ENCODE measurements at regions not wholly inside any gene's neighbourhood (a gene's known extent, or its start where the extent isn't known, plus 50 kb on each side); places are given as distances from the start of the nearest gene placed in this dataset.

DNA sequence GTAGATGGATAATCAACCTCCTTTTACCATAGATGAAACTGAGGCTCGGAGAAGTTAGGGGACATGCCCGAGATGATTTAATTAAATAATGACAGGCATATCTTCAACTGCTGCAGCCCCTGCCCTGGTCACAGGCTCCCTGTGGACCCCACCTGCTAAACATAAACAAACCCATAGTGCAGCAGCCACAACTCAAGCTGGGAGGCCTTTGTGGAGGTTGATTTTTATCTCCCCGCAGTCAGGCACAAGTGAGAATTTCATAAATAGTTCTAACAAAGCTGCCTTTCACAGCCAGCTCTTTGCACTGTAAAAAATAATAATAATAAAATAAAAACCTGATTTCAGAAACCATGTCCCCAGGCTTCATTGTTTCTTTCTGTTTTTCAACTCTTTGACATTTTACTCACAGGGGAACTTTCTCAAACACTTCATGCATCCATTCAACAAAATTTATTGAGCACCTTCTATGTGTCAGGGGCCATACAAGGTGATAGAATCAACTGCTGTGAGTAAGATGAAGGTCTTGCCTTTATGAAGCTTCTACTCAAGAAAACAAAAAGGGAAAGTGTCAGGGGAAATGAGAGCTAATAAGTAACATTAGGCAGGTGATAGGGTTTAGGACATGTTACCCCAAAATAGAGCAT lies 393.6 kb upstream of the PROK2 start:
- Histone ChIP-seq H3K4me2 (no peak overlapping the region), H3F3A (ENCODE audit: insufficient read depth, low read depth) (no peaks in the 10 kb centered on the region), H3K4me1 (replicated peaks; ENCODE audit: insufficient read depth) (no peaks in the 10 kb centered on the region), H3K36me3 (ENCODE audit: low read depth) (no peaks in the 10 kb centered on the region), H3K27ac (no peak overlapping the region), H3K79me2 (ENCODE audit: low read depth) (no peaks in the 10 kb centered on the region), H3K9me3 (ENCODE audit: insufficient read depth, low read depth) (no peaks in the 10 kb centered on the region), H3K27me3 (ENCODE audit: insufficient read depth, low read depth) (peaks cover 52% of the 10 kb centered on the region), H3K9me2 (ENCODE audit: insufficient read depth) (no peaks in the 10 kb centered on the region), H3K4me3 (no peak overlapping the region), H2AFZ (no peak overlapping the region), H4K20me1 (ENCODE audit: insufficient read depth) (no peaks in the 10 kb centered on the region)
- POLR2A ChIA-PET (ENCODE audit: unreplicated experiment) = no interaction called here
- TF ChIP-seq, protein P1, sequence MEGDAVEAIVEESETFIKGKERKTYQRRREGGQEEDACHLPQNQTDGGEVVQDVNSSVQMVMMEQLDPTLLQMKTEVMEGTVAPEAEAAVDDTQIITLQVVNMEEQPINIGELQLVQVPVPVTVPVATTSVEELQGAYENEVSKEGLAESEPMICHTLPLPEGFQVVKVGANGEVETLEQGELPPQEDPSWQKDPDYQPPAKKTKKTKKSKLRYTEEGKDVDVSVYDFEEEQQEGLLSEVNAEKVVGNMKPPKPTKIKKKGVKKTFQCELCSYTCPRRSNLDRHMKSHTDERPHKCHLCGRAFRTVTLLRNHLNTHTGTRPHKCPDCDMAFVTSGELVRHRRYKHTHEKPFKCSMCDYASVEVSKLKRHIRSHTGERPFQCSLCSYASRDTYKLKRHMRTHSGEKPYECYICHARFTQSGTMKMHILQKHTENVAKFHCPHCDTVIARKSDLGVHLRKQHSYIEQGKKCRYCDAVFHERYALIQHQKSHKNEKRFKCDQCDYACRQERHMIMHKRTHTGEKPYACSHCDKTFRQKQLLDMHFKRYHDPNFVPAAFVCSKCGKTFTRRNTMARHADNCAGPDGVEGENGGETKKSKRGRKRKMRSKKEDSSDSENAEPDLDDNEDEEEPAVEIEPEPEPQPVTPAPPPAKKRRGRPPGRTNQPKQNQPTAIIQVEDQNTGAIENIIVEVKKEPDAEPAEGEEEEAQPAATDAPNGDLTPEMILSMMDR (conservative IDR thresholded peaks at IDR 0.05) = no peak
- TF ChIP-seq EZH2 (IDR thresholded peaks at IDR 0.05; ENCODE audit: low read depth) = no peak
- intact Hi-C loops (cut with micrococcal nuclease; ENCODE audit: unreplicated experiment) = no loop called here
- CTCF ChIA-PET = no interaction called here
- DNase-seq = no peak
- BruUV-seq (replicated peaks) = no TSS peak

DNA sequence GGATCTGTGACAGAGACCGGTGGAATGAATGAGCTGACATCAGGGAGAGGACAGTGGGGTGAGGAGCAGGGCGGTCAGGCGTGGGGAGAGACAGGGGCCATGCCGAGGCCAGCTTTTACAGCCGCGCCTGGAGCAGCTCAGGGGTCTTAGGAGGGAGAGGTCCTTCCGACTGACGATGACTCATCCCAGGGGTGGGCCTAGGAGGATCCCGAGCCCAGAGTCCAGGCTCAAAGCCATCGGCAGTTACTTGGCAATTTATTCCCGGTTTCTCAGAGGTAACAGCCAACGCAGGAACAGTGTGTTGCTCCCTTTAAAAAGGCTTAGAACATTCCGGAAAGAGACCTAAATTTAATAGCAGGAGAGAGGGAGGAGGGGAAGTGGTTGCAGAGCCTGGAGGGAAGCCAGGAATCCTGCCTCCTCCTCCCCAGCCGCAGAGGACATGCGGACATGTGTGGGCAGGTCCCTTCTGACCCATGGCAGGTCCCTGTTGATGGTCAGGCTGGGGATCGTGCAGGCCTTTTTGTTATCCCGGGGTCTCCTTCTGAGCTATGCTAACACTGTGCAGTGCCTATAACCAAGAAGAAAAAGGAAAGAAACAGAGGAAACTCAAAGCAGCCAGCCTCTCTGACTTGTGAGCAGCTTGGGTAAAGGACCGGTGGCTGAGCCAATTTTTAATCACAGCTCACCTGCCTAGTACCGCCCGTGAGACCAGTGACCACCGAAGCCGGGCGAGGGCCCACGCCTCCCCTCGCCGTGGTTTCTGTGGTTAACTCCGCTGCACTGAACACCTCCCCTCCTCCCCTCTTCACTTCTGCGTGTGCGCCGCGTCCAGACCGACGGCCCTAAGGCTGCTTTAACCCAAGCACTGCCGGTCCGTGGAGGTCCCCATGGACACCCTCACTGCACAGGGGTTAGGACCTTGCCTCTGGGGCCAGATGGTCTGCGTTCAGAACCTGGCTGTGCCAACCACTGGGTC lies 392.4 kb upstream of the PROK2 start:
- no peaks in the 10 kb centered on the region for H4K20me1 ChIP-seq (ENCODE audit: insufficient read depth)
- no peaks in the 10 kb centered on the region for H3K36me3 ChIP-seq (ENCODE audit: low read depth)
- no peaks in the 10 kb centered on the region for H3F3A ChIP-seq (ENCODE audit: insufficient read depth, low read depth)
- H3K79me2 ChIP-seq (ENCODE audit: low read depth) = no peaks in the 10 kb centered on the region
- CTCF ChIA-PET = no interaction called here
- H3K4me3 ChIP-seq = no peak overlapping the region
- BruUV-seq (replicated peaks) = no TSS peak
- TF ChIP-seq, protein P1 (conservative IDR thresholded peaks at IDR 0.05) = no peak
- TF ChIP-seq EZH2 (IDR thresholded peaks at IDR 0.05; ENCODE audit: low read depth) = no peak
- H3K4me2 ChIP-seq = no peak overlapping the region
- H3K27me3 ChIP-seq (ENCODE audit: insufficient read depth, low read depth) = peaks cover 48% of the 10 kb centered on the region
- H3K9me2 ChIP-seq (ENCODE audit: insufficient read depth) = no peaks in the 10 kb centered on the region
- intact Hi-C loops (cut with micrococcal nuclease; ENCODE audit: unreplicated experiment) = no loop called here
- H3K4me1 ChIP-seq (replicated peaks; ENCODE audit: insufficient read depth) = no peaks in the 10 kb centered on the region
- DNase-seq = no peak
- H2AFZ ChIP-seq = no peak overlapping the region
- POLR2A ChIA-PET (ENCODE audit: unreplicated experiment) = no interaction called here
- H3K27ac ChIP-seq = no peak overlapping the region
- no peaks in the 10 kb centered on the region for H3K9me3 ChIP-seq (ENCODE audit: insufficient read depth, low read depth)

- no peaks in the 10 kb centered on the region for H3K9me3 ChIP-seq (ENCODE audit: insufficient read depth, low read depth)
- CTCF ChIA-PET = no interaction called here
- H4K20me1 ChIP-seq (ENCODE audit: insufficient read depth) = no peaks in the 10 kb centered on the region
- no peaks in the 10 kb centered on the region for H3K4me1 ChIP-seq (replicated peaks; ENCODE audit: insufficient read depth)
- no peaks in the 10 kb centered on the region for H3F3A ChIP-seq (ENCODE audit: insufficient read depth, low read depth)
- H3K4me2 ChIP-seq = no peak overlapping the region
- H2AFZ ChIP-seq = no peak overlapping the region
- intact Hi-C loops (cut with micrococcal nuclease; ENCODE audit: unreplicated experiment) = no loop called here
- no peak overlapping the region for H3K4me3 ChIP-seq
- H3K27ac ChIP-seq = no peak overlapping the region
- H3K27me3 ChIP-seq (ENCODE audit: insufficient read depth, low read depth) = peaks cover 42% of the 10 kb centered on the region
- H3K36me3 ChIP-seq (ENCODE audit: low read depth) = no peaks in the 10 kb centered on the region
- no peaks in the 10 kb centered on the region for H3K79me2 ChIP-seq (ENCODE audit: low read depth)
- POLR2A ChIA-PET (ENCODE audit: unreplicated experiment) = no interaction called here
- no peaks in the 10 kb centered on the region for H3K9me2 ChIP-seq (ENCODE audit: insufficient read depth)
- BruUV-seq (replicated peaks) = no TSS peak
- no peak for TF ChIP-seq EZH2 (IDR thresholded peaks at IDR 0.05; ENCODE audit: low read depth)
- TF ChIP-seq, protein P1 (conservative IDR thresholded peaks at IDR 0.05) = no peak
- no peak for DNase-seq
Measured at GRCh38 chr3:72176537-72177041, 391.6 kb upstream of the PROK2 start.
